GM18519 (cell line): ENCODE measurements at regions not wholly inside any gene's neighbourhood (a gene's known extent, or its start where the extent isn't known, plus 50 kb on each side); places are given as distances from the start of the nearest gene placed in this dataset.

Experiments
- ATAC-seq: cut with Tn5 transposase; IDR thresholded peaks from one replicate; pipeline ENCODE4 v1.9.1; 2021; ENCODE audit warnings: mild to moderate bottlenecking, moderate library complexity; ENCODE audit not compliant: unreplicated experiment, low FRiP score

GRCh38 chr2:60067006-60067405 is 486.4 kb downstream of the BCL11A start:
- no peak for ATAC-seq

GRCh38 chr2:60066096-60066839 is 487.2 kb downstream of the BCL11A start:
- no peak for ATAC-seq

GRCh38 chr2:60064687-60065389 is 488.6 kb downstream of the BCL11A start:
- no peak for ATAC-seq

GRCh38 chr2:60058781-60059180 is 494.7 kb downstream of the BCL11A start:
- ATAC-seq, result no peak

- ATAC-seq, result no peak
These were observed 498.7 kb downstream of the BCL11A start for GRCh38 chr2:60054571-60055340.

GRCh38 chr2:60053791-60054190 is 499.7 kb downstream of the BCL11A start:
- no peak for ATAC-seq

GRCh38 chr2:60052601-60053000 is 500.9 kb downstream of the BCL11A start:
- no peak for ATAC-seq

GRCh38 chr2:60051991-60052390 is 501.5 kb downstream of the BCL11A start:
- ATAC-seq, result no peak

GRCh38 chr2:60047944-60048525 is 505.4 kb downstream of the BCL11A start:
- no peak for ATAC-seq

- no peak for ATAC-seq
These were observed 506.1 kb downstream of the BCL11A start for GRCh38 chr2:60047347-60047746.

- ATAC-seq, result no peak
These were observed 506.9 kb downstream of the BCL11A start for GRCh38 chr2:60046529-60046928.

GRCh38 chr2:60045456-60045855 is 508.0 kb downstream of the BCL11A start:
- no peak for ATAC-seq

- ATAC-seq, result no peak
These were observed 509.0 kb downstream of the BCL11A start for GRCh38 chr2:60044484-60044883.

- ATAC-seq, result no peak
These were observed 511.4 kb downstream of the BCL11A start for GRCh38 chr2:60042023-60042422.

- ATAC-seq, result no peak
These were observed 520.1 kb downstream of the BCL11A start for GRCh38 chr2:60033325-60033724.

GRCh38 chr2:60029566-60029883 is 523.9 kb downstream of the BCL11A start:
- ATAC-seq, result no peak

- no peak for ATAC-seq
These were observed 524.4 kb downstream of the BCL11A start for GRCh38 chr2:60028849-60029565.

- ATAC-seq, result no peak
These were observed 528.0 kb downstream of the BCL11A start for GRCh38 chr2:60025496-60025895.

- ATAC-seq, result no peak
These were observed 530.0 kb downstream of the BCL11A start for GRCh38 chr2:60023256-60023985.

- no peak for ATAC-seq
These were observed 545.8 kb downstream of the BCL11A start for GRCh38 chr2:60007671-60008070.
